MM.1S (cell line): ENCODE measurements at regions not wholly inside any gene's neighbourhood (a gene's known extent, or its start where the extent isn't known, plus 50 kb on each side); places are given as distances from the start of the nearest gene placed in this dataset.

ENCODE experiments used
- DNase-seq: peaks from one replicate; pipeline ENCODE4 v3.0.0-alpha.2; 2015
- H2AFZ ChIP-seq: fragments of 300-600 bp; sonication (generic); 2 replicates; pipeline ENCODE4 v1.6.0; 2016; ENCODE audit warnings: antibody characterized with exemption, low read length
- H3F3A ChIP-seq: fragments of 300-600 bp; sonication (generic); 2 replicates; pipeline ENCODE4 v1.6.1; 2016; ENCODE audit warnings: mild to moderate bottlenecking, antibody characterized with exemption, low read length, moderate library complexity, mixed read lengths; ENCODE audit not compliant: insufficient read depth
- H3K27ac ChIP-seq: fragments of 300-600 bp; sonication (generic); 2 replicates; pipeline ENCODE4 v1.5.1; 2016; ENCODE audit warnings: mild to moderate bottlenecking, low read length
- H3K27me3 ChIP-seq: fragments of 300-600 bp; sonication (generic); replicated peaks from 2 replicates; pipeline ENCODE4 v1.6.0; 2016; ENCODE audit warnings: low read length; ENCODE audit not compliant: insufficient read depth
- H3K36me3 ChIP-seq: fragments of 300-600 bp; sonication (generic); replicated peaks from 2 replicates; pipeline ENCODE4 v1.6.1; 2016; ENCODE audit warnings: mild to moderate bottlenecking, low read length, mixed read lengths; ENCODE audit not compliant: insufficient read depth
- H3K4me1 ChIP-seq: fragments of 300-600 bp; sonication (generic); 2 replicates; pipeline ENCODE4 v1.6.1; 2016; ENCODE audit warnings: low read length, mixed read lengths
- H3K4me2 ChIP-seq: fragments of 300-600 bp; sonication (generic); 2 replicates; pipeline ENCODE4 v1.6.0; 2016; ENCODE audit warnings: low read depth, low read length
- H3K4me3 ChIP-seq: fragments of 300-600 bp; sonication (generic); 2 replicates; pipeline ENCODE4 v1.5.1; 2016; ENCODE audit warnings: low read length, mixed read lengths
- H3K79me2 ChIP-seq: fragments of 300-600 bp; sonication (generic); 2 replicates; pipeline ENCODE4 v1.6.1; 2016; ENCODE audit warnings: mixed run types, low read length, mixed read lengths
- H3K9ac ChIP-seq: fragments of 300-600 bp; sonication (generic); 2 replicates; pipeline ENCODE4 v1.6.1; 2016; ENCODE audit warnings: low read length, mixed read lengths
- H3K9me2 ChIP-seq: fragments of 300-600 bp; sonication (generic); replicated peaks from 2 replicates; pipeline ENCODE4 v1.6.1; 2016; ENCODE audit warnings: mild to moderate bottlenecking, low read length, mixed read lengths; ENCODE audit not compliant: insufficient read depth
- H3K9me3 ChIP-seq: fragments of 300-600 bp; sonication (generic); replicated peaks from 2 replicates; pipeline ENCODE4 v1.6.1; 2016; ENCODE audit warnings: mild to moderate bottlenecking, low read length, mixed read lengths; ENCODE audit not compliant: insufficient read depth
- H4K20me1 ChIP-seq: fragments of 300-600 bp; sonication (generic); 2 replicates; pipeline ENCODE4 v1.6.1; 2016; ENCODE audit warnings: mild to moderate bottlenecking, low read length, moderate library complexity, mixed read lengths; ENCODE audit not compliant: insufficient read depth
- EZH2 ChIP-seq: fragments of 300-600 bp; sonication (generic); optimal IDR thresholded peaks from 2 replicates; pipeline ENCODE3; 2017; ENCODE audit warnings: low read depth, mild to moderate bottlenecking, antibody characterized with exemption, low read length, mixed read lengths
- EZH2phosphoT487 ChIP-seq: fragments of 300-600 bp; sonication (generic); IDR thresholded peaks from 2 replicates; pipeline ENCODE4 v1.6.1; 2018; ENCODE audit warnings: antibody characterized with exemption, low read length
- TF ChIP-seq, protein P1 (sequence below): fragments of 300-600 bp; sonication (generic); IDR thresholded peaks from 2 replicates; pipeline ENCODE4 v1.5.1; 2016; ENCODE audit warnings: antibody characterized with exemption, low read length, mixed read lengths

DNA sequence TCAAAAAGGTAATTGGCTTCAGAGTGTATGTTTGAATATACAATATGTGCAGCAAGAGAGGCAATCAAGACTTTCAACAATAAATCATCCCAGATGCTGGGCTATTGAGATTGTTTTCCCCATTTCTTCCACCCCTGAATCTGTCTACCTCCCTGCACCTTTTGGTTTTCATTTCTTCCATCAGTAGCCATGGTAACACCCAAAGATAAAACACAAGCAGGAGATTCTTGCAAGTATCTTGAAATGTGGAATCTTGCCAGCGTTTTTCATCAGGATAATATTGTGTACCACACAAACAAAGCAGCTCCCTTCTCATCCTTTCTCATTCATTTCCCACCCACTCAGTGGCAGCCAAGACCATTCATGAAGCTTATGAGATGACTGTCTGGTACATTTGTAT, 73.0 kb upstream of the NRSN1 start:
- Histone ChIP-seq H3K36me3 (no peaks in the 10 kb centered on the region), H3K4me1 (no peaks in the 10 kb centered on the region), H4K20me1 (no peaks in the 10 kb centered on the region), H3K9me3 (no peaks in the 10 kb centered on the region), H3K27me3 (no peaks in the 10 kb centered on the region), H3K27ac (no peak overlapping the region), H2AFZ (no peak overlapping the region), H3K9me2 (no peaks in the 10 kb centered on the region), H3F3A (no peaks in the 10 kb centered on the region), H3K4me3 (no peak overlapping the region), H3K9ac (no peak overlapping the region), H3K4me2 (no peak overlapping the region), H3K79me2 (no peaks in the 10 kb centered on the region)
- TF ChIP-seq, protein P1, sequence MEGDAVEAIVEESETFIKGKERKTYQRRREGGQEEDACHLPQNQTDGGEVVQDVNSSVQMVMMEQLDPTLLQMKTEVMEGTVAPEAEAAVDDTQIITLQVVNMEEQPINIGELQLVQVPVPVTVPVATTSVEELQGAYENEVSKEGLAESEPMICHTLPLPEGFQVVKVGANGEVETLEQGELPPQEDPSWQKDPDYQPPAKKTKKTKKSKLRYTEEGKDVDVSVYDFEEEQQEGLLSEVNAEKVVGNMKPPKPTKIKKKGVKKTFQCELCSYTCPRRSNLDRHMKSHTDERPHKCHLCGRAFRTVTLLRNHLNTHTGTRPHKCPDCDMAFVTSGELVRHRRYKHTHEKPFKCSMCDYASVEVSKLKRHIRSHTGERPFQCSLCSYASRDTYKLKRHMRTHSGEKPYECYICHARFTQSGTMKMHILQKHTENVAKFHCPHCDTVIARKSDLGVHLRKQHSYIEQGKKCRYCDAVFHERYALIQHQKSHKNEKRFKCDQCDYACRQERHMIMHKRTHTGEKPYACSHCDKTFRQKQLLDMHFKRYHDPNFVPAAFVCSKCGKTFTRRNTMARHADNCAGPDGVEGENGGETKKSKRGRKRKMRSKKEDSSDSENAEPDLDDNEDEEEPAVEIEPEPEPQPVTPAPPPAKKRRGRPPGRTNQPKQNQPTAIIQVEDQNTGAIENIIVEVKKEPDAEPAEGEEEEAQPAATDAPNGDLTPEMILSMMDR, result no peak
- TF ChIP-seq EZH2 (no peak), EZH2phosphoT487 (no peak)
- no peak for DNase-seq

DNA sequence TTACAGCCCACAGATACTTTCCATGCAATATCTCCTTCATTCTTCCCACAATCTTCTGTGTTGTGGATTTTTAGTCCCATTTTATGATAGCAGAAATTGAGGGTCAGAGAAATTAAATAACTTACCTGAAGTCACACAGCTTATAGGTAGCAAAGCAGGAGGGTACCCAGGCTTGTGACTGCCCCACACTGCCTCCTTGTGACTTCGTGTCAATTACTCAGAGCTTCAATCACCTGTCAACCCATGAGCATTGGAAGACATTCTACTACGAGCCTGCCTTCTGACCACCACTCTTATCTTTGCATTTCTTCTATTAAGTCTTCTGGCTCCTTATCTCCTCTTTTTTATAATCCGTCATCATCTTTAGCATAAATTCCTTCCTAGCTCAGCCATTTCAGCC, 71.6 kb upstream of the NRSN1 start:
- DNase-seq, result no peak
- no peaks in the 10 kb centered on the region for H3K27me3 ChIP-seq
- H4K20me1 ChIP-seq, result no peaks in the 10 kb centered on the region
- H3K4me1 ChIP-seq, result no peaks in the 10 kb centered on the region
- TF ChIP-seq EZH2phosphoT487 (no peak), EZH2 (no peak)
- TF ChIP-seq, protein P1, result no peak
- no peak overlapping the region for H3K9ac ChIP-seq
- no peaks in the 10 kb centered on the region for H3K9me3 ChIP-seq
- no peaks in the 10 kb centered on the region for H3K9me2 ChIP-seq
- H3K4me3 ChIP-seq, result no peak overlapping the region
- H3K4me2 ChIP-seq, result no peak overlapping the region
- no peaks in the 10 kb centered on the region for H3K36me3 ChIP-seq
- H3F3A ChIP-seq, result no peaks in the 10 kb centered on the region
- no peaks in the 10 kb centered on the region for H3K79me2 ChIP-seq
- H2AFZ ChIP-seq, result no peak overlapping the region
- no peak overlapping the region for H3K27ac ChIP-seq

DNA sequence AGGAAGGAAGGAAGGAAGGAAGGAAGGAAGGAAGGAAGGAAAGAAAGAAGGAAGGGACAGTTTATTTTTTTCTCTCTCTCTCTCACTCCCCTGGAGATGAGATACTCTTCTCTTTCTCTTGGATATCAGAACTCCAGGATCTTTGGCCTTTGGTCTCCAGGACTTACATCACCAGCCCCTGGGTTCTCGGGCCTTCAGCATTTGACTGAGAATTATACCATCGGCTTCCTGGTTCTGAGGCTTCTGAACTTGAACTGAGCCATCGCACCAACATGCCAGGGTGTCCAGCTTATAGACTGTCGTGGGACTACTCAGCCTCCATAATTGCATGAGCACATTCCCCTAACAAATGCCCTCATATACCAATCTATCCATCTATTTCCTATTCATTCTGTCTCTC, 69.4 kb upstream of the NRSN1 start:
- TF ChIP-seq EZH2phosphoT487 (no peak), EZH2 (no peak)
- TF ChIP-seq, protein P1, result no peak
- no peaks in the 10 kb centered on the region for H3K4me1 ChIP-seq
- no peaks in the 10 kb centered on the region for H3F3A ChIP-seq
- H2AFZ ChIP-seq, result no peak overlapping the region
- no peaks in the 10 kb centered on the region for H3K9me2 ChIP-seq
- H3K9me3 ChIP-seq, result no peaks in the 10 kb centered on the region
- no peak overlapping the region for H3K9ac ChIP-seq
- no peaks in the 10 kb centered on the region for H3K36me3 ChIP-seq
- H3K79me2 ChIP-seq, result no peaks in the 10 kb centered on the region
- H4K20me1 ChIP-seq, result no peaks in the 10 kb centered on the region
- no peak overlapping the region for H3K4me2 ChIP-seq
- H3K27me3 ChIP-seq, result no peaks in the 10 kb centered on the region
- no peak overlapping the region for H3K27ac ChIP-seq
- no peak overlapping the region for H3K4me3 ChIP-seq
- DNase-seq, result no peak

DNA sequence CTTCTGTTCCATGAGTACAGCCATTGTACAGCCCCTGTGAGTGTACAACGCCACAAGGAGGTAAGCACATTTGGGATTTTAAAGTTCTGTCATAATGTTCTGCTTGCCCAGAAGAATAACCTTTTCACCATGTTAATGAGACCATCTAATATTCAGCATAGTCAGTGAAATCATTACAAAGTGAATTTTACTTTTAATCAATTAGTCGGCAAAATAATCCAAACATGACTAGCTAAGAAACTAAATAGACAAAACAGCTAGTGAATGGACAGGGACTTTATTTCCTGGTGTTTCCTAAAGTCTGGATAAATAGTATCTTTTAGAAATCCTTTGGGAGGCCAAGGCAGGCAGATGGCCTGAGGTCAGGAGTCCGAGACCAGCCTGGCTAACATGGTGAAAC, 69.0 kb upstream of the NRSN1 start:
- no peak overlapping the region for H3K4me2 ChIP-seq
- no peaks in the 10 kb centered on the region for H3K27me3 ChIP-seq
- H3K36me3 ChIP-seq, result no peaks in the 10 kb centered on the region
- H3K4me1 ChIP-seq, result no peaks in the 10 kb centered on the region
- H3K9me3 ChIP-seq, result no peaks in the 10 kb centered on the region
- H3K79me2 ChIP-seq, result no peaks in the 10 kb centered on the region
- no peaks in the 10 kb centered on the region for H3K9me2 ChIP-seq
- no peak overlapping the region for H2AFZ ChIP-seq
- H3F3A ChIP-seq, result no peaks in the 10 kb centered on the region
- no peak overlapping the region for H3K4me3 ChIP-seq
- DNase-seq, result no peak
- no peak overlapping the region for H3K9ac ChIP-seq
- TF ChIP-seq EZH2 (no peak), EZH2phosphoT487 (no peak)
- TF ChIP-seq, protein P1, result no peak
- H3K27ac ChIP-seq, result no peak overlapping the region
- no peaks in the 10 kb centered on the region for H4K20me1 ChIP-seq
